ENCODE measurements at regions not wholly inside any gene's neighbourhood (a gene's known extent, or its start where the extent isn't known, plus 50 kb on each side); places are given as distances from the start of the nearest gene placed in this dataset.

GRCh38 chr4:177568931-177569330, 126.7 kb upstream of the AGA start:
- Histone ChIP-seq H3K79me2 (ENCODE audit: insufficient read depth, low read length) (no peaks in the 10 kb centered on the region), H2AFZ (ENCODE audit: low read depth, low read length, poor library complexity, severe bottlenecking) (no peak overlapping the region), H3K4me1 (ENCODE audit: control insufficient read depth in 1 of 2, insufficient read depth in 2 of 2, low read length in 2 of 2) (peaks cover 3 to 9% of the 10 kb centered on the region in 2 experiments; a peak in 3 of 4 replicates), H3K4me2 (ENCODE audit: low read length) (no peak overlapping the region), H3K4me3 (replicated peaks in 1 of 2; ENCODE audit: low read depth in 1 of 2, low read length in 2 of 2) (no peak overlapping the region), H3K27ac (ENCODE audit: low read depth, low read length) (no peak overlapping the region), H3K36me3 (ENCODE audit: control insufficient read depth in 1 of 2, insufficient read depth in 2 of 2, low read length in 2 of 2) (no peaks in the 10 kb centered on the region), H3K27me3 (ENCODE audit: insufficient read depth, low read length) (no peaks in the 10 kb centered on the region), H4K20me1 (ENCODE audit: insufficient read depth) (no peaks in the 10 kb centered on the region), H3K9ac (ENCODE audit: low read length) (no peak overlapping the region), H3K9me2 (ENCODE audit: insufficient read depth) (no peaks in the 10 kb centered on the region), H3K9me3 (ENCODE audit: control insufficient read depth in 1 of 2, insufficient read depth in 1 of 2, low read depth in 1 of 2, low read length in 2 of 2) (no peaks in the 10 kb centered on the region)
- BruUV-seq (replicated peaks): no TSS peak
- CTCF ChIA-PET: interaction anchor here (1.1 kb wide), 1 partner anchor 16 kb away, joined by 3 read pairs; no protein-coding TSS in a partner anchor
- RAD21 ChIA-PET (ENCODE audit: low non-redundant PET in 1 of 2, low total read pairs in 2 of 2, uncharacterized antibody in 2 of 2, unreplicated experiment in 2 of 2): interaction anchor here in 1 of 2 experiments (0.6 kb wide), 1 partner anchor 1392 kb away, joined by 3 read pairs; no protein-coding TSS in a partner anchor
- ATAC-seq (no peak), DNase-seq (ENCODE audit: low read depth, low spot score) (no peak)
- POLR2A ChIA-PET: no interaction called here
- TF ChIP-seq TCF7L2 (IDR thresholded peaks at IDR 0.05; ENCODE audit: borderline replicate concordance, extremely low read depth, insufficient read depth, insufficient read length) (no peak), ZFX (IDR thresholded peaks at IDR 0.05) (no peak), RAD21 (IDR thresholded peaks at IDR 0.05; ENCODE audit: low read depth) (no peak), EGR1 (IDR thresholded peaks at IDR 0.05; ENCODE audit: low read depth) (no peak)
- intact Hi-C loops (cut with micrococcal nuclease): no loop called here

DNA sequence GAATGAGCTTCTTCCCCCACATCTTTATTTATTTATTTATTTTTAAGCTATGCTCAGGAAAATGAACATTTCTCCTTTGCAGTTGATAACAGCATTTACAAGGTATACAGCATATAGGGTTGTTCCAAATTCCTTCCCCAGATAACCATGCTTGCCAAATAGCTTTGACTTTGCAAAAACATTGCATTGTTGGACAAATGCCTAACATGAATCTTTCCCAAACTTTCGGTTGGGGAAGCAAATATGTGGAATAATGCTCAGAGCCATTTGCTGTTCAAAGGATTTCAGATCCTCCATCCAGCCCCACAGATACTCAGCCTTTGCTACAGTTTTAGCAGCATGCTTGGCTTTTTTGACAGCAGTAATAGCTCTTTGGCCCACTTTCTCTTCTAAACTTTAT, 127.2 kb upstream of the AGA start:
- H3K4me2 ChIP-seq (ENCODE audit: low read length): no peak overlapping the region
- no peak overlapping the region for H3K9ac ChIP-seq (ENCODE audit: low read length)
- intact Hi-C loops (cut with micrococcal nuclease): no loop called here
- CTCF ChIA-PET: interaction anchor here (1.1 kb wide), 1 partner anchor 17 kb away, joined by 3 read pairs; no protein-coding TSS in a partner anchor
- DNase-seq (ENCODE audit: low read depth, low spot score) (no peak), ATAC-seq (no peak)
- H3K27me3 ChIP-seq (ENCODE audit: insufficient read depth, low read length): no peaks in the 10 kb centered on the region
- peaks cover 7 to 14% of the 10 kb centered on the region in 2 experiments; a peak in 3 of 4 replicates for H3K4me1 ChIP-seq (ENCODE audit: control insufficient read depth in 1 of 2, insufficient read depth in 2 of 2, low read length in 2 of 2)
- H3K79me2 ChIP-seq (ENCODE audit: insufficient read depth, low read length): no peaks in the 10 kb centered on the region
- H3K9me2 ChIP-seq (ENCODE audit: insufficient read depth): no peaks in the 10 kb centered on the region
- no peaks in the 10 kb centered on the region for H3K9me3 ChIP-seq (ENCODE audit: control insufficient read depth in 1 of 2, insufficient read depth in 1 of 2, low read depth in 1 of 2, low read length in 2 of 2)
- POLR2A ChIA-PET: no interaction called here
- no peak overlapping the region for H3K27ac ChIP-seq (ENCODE audit: low read depth, low read length)
- H2AFZ ChIP-seq (ENCODE audit: low read depth, low read length, poor library complexity, severe bottlenecking): no peak overlapping the region
- RAD21 ChIA-PET (ENCODE audit: low non-redundant PET in 1 of 2, low total read pairs in 2 of 2, uncharacterized antibody in 2 of 2, unreplicated experiment in 2 of 2): interaction anchor here in 1 of 2 experiments (0.6 kb wide), 1 partner anchor 1391 kb away, joined by 3 read pairs; no protein-coding TSS in a partner anchor
- no peaks in the 10 kb centered on the region for H4K20me1 ChIP-seq (ENCODE audit: insufficient read depth)
- no peaks in the 10 kb centered on the region for H3K36me3 ChIP-seq (ENCODE audit: control insufficient read depth in 1 of 2, insufficient read depth in 2 of 2, low read length in 2 of 2)
- BruUV-seq (replicated peaks): no TSS peak
- no peak overlapping the region for H3K4me3 ChIP-seq (replicated peaks in 1 of 2; ENCODE audit: low read depth in 1 of 2, low read length in 2 of 2)
- TF ChIP-seq, protein P1, sequence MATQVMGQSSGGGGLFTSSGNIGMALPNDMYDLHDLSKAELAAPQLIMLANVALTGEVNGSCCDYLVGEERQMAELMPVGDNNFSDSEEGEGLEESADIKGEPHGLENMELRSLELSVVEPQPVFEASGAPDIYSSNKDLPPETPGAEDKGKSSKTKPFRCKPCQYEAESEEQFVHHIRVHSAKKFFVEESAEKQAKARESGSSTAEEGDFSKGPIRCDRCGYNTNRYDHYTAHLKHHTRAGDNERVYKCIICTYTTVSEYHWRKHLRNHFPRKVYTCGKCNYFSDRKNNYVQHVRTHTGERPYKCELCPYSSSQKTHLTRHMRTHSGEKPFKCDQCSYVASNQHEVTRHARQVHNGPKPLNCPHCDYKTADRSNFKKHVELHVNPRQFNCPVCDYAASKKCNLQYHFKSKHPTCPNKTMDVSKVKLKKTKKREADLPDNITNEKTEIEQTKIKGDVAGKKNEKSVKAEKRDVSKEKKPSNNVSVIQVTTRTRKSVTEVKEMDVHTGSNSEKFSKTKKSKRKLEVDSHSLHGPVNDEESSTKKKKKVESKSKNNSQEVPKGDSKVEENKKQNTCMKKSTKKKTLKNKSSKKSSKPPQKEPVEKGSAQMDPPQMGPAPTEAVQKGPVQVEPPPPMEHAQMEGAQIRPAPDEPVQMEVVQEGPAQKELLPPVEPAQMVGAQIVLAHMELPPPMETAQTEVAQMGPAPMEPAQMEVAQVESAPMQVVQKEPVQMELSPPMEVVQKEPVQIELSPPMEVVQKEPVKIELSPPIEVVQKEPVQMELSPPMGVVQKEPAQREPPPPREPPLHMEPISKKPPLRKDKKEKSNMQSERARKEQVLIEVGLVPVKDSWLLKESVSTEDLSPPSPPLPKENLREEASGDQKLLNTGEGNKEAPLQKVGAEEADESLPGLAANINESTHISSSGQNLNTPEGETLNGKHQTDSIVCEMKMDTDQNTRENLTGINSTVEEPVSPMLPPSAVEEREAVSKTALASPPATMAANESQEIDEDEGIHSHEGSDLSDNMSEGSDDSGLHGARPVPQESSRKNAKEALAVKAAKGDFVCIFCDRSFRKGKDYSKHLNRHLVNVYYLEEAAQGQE (IDR thresholded peaks at IDR 0.05; ENCODE audit: low read depth): no peak
- TF ChIP-seq FOSL1 (IDR thresholded peaks at IDR 0.05; ENCODE audit: low read depth) (no peak), YY1 (IDR thresholded peaks at IDR 0.05; ENCODE audit: extremely low read depth, insufficient replicate concordance, low read depth, low read length) (no peak), JUND (IDR thresholded peaks at IDR 0.05) (no peak), RAD21 (IDR thresholded peaks at IDR 0.05; ENCODE audit: low read depth) (no peak), EZH2phosphoT487 (IDR thresholded peaks at IDR 0.05; ENCODE audit: borderline replicate concordance) (no peak), EZH2 (IDR thresholded peaks at IDR 0.05) (no peak), SIN3A (IDR thresholded peaks at IDR 0.05; ENCODE audit: low read depth) (no peak), TCF7L2 (IDR thresholded peaks at IDR 0.05; ENCODE audit: borderline replicate concordance, extremely low read depth, insufficient read depth, insufficient read length) (no peak)
- TF ChIP-seq, protein P2, sequence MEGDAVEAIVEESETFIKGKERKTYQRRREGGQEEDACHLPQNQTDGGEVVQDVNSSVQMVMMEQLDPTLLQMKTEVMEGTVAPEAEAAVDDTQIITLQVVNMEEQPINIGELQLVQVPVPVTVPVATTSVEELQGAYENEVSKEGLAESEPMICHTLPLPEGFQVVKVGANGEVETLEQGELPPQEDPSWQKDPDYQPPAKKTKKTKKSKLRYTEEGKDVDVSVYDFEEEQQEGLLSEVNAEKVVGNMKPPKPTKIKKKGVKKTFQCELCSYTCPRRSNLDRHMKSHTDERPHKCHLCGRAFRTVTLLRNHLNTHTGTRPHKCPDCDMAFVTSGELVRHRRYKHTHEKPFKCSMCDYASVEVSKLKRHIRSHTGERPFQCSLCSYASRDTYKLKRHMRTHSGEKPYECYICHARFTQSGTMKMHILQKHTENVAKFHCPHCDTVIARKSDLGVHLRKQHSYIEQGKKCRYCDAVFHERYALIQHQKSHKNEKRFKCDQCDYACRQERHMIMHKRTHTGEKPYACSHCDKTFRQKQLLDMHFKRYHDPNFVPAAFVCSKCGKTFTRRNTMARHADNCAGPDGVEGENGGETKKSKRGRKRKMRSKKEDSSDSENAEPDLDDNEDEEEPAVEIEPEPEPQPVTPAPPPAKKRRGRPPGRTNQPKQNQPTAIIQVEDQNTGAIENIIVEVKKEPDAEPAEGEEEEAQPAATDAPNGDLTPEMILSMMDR (IDR thresholded peaks at IDR 0.05 in 2 of 3, conservative IDR thresholded peaks at IDR 0.05 in 1 of 3; ENCODE audit: borderline replicate concordance in 1 of 3, insufficient read depth in 1 of 3, low read depth in 2 of 3, low read length in 2 of 3): no peak

All from HCT116 (cell line).